Activated T-cell treated with anti-CD3 and anti-CD28 coated beads for 4 hours (primary cell): ENCODE measurements at regions not wholly inside any gene's neighbourhood (a gene's known extent, or its start where the extent isn't known, plus 50 kb on each side); places are given as distances from the start of the nearest gene placed in this dataset.
"Not testable (repeated sequence)": the region's sequence is repeated elsewhere in the genome, so short reads cannot be mapped to it uniquely, and the experiment has no call there.

ENCODE experiments used
- DNase-seq: peaks from one replicate; pipeline ENCODE4 v3.0.0-alpha.2; 2020

DNA sequence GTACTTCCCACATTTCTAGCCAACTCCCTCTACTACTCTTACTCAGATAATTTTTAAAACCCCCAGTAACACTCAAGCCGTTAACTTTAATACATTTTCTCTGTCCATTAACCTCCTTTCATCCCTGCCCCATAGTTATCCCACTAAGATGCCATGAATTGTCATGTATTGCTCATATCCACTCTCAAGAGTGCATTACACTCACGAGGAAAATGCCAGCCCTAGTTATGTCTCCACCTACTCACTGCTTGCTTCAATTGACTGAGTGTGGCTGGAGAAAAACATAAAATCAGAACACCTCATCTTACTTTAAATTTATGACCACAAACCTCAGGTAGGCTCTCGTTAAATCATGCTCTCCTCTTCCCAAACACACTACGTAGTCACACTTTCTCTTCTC lies 324.1 kb upstream of the NPSR1 start:
- no peak for DNase-seq

DNA sequence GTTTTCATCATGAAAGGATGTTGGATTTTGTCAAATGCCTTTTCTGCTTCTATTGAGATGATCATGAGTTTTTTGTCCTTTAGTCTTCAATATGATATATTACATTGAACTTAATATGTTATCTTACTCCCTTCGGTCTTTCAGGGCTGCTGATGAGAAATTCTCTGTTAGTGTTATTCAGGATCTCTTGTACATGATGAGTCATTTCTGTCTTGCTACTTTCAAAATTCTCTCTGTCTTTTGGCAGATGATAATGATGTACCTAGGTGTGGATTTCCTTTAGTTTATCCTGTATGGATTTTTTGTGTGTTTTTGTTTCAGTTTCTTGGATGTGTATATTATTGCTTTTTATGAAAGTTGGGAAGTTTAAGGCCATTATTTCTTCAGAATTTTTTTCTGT lies 320.9 kb upstream of the NPSR1 start:
- DNase-seq, result no peak

DNA sequence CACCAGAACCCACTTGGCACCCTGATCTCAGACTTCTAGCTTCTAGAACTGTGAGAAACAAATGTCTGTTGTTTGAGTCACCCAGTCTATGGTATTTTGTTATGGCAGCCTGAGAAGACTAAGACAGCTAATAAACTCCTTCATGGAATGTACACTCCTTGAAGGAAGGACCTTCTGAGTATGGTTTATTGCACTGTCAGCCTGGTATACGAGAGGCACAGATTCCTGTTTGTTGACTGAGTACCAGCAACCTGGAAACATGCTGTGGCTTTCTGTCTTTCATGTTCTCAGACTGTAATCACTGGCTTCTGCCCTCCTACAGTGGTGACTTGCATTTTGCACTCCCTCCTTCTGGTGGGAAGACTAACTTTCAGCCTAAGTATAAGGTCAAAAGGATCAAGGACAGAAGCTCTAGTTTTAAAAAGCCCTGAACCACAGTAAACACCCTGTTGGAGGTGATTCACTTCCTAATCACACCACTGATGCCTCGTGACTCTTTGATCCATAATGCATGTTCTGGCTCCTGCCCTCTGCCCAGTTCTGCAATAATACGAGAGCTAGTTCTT lies 319.0 kb upstream of the NPSR1 start:
- no peak for DNase-seq

DNA sequence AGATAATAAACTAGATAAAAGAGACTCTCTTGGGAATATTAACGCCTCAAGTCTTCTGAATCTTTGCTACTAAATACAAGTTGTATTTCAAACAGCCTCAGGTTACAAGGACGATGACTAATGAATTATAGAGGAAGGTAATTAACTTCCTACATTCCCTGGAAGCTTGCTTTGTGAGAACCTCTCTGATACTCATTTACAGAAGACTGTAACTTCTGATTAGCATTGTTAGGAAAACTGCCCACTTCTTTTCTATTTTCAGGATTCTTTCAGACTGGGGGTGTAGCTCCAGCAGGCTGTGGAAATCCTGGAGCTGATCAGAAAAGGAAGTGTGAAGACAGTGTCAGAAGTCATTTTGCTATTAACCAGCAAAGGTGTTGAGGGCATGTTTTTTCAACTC lies 316.7 kb upstream of the NPSR1 start:
- DNase-seq, result no peak

DNA sequence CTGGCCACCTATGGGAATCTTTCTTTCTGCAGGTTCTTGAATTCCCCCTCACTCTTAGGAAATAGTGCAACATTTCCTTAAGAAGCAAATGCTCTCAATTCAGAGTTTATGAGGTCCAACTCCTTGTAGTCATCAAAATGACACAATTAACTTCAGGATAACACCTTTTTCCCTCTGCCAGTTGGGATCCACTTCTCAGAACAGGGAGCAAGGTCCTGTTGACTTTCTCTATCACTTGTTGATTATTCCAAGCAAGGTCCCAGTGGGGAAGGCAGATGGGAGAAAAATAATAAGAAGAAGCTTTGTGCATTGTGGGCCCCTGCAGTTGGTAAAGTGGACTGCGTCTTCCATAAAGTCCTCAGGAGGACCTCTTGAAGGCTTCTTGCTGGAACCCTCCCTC lies 315.6 kb upstream of the NPSR1 start:
- no peak for DNase-seq

DNA sequence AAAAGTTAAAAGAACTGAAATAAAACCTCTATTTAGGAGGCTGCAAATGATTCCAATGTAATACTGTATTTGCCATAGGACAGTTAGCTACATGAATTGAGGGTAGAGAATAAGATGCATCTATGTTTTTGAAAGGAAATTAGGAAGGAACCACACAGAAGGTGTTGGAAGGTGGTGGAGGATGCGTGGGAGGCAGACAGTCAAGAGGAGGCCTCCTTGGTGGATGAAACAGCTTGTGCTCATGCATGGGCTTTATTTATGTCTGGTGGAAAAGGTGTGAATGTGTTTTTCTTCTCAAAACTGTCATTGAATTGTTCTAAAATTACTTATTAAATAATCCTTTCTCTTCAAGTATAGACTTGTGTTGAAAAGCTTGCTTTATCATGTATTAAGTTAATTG lies 314.4 kb upstream of the NPSR1 start:
- DNase-seq, result no peak

DNA sequence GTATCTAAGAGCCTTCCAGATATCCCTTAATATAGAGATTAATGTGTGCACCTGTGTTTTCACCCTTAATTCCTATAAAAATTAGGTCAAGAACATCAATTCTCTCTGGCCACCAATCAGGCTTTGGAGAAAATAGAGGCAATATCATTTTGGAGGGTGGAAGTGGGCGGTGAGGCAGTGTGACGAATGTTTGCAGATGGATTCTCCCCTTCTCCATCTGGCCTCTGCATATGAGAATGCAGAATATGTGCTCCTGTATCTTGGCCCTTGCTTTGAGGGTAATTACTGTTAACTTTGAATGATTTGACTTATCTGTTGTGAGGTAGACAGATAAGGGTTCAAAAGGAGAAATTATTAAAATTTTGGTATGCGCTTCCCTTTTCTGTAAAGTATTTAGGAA lies 304.0 kb upstream of the NPSR1 start:
- no peak for DNase-seq

DNA sequence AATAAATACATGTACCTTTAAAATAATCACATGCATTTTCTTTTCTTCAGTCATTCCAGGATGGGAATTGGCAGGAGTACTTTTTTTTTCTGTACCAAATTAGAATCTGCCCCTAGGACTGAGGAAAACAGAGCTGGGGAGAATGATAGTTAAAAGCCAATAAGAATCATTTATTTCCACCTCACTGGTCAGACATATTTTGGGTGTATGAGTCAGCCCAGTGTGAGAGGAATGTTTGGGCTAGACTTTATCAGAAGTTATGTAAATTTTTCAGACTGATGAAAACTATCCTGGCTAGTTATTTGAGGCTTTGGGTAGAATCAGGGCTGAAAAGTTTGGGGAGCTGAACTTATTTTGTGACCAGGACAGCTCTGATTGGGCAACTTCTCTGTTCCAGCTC lies 303.1 kb upstream of the NPSR1 start:
- no peak for DNase-seq

DNA sequence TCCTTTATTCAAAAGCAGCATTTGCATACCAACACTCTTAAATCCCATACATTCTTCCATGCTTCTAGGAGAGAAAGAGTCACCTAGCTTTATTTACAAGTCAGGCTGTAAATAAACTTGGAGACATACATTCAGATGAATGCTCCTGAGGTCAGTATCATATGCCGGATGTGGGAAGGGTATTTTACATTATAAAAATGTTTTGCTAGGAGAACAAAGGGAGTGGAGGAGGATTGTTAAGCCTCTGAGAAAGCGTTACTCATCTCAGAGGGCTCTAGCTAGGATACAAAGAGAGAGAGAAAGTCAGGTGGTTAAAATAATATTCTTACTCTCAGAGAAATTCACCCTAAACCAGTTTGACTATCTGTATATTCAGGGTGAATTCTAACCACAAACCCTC lies 300.9 kb upstream of the NPSR1 start:
- no peak for DNase-seq

DNA sequence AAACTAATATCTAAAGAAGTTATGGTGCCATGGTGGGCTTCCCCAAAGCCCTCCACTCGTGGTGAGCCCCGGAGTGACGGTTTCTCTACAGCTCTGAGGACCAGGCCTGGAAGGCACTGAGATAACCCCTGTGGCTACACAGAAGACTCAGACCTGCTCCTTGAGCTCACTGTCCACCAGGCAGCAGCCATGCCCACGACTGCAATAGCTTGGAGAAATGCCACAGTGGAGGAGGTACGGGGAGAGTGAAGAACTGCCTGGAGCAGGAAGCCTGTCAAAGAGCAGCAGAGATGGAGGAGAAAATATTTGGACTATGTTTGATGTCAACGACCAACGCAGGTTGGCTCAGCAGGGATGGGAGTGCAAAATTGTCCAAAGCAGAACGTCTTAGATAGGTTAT lies 300.1 kb upstream of the NPSR1 start:
- no peak for DNase-seq

DNA sequence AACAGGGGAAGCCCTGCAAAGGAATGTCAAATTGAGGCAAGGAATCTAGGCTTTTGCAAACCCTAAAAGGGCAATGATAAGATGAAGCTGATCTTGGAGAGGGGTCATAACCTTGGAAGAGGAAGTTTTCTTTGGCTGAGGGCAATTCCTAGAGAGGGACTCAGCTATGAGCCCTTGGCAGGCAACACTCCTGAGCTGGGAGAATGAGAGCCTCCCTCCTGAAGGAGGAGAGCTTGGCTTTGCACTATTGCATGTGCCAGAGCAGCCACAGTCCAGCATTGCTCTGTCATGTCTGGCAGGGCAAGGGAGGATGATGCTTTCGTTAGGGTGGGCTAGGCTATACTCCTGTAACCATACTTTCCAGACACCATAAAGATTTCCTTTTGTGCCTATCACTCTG lies 299.4 kb upstream of the NPSR1 start:
- not testable (repeated sequence) for DNase-seq

DNA sequence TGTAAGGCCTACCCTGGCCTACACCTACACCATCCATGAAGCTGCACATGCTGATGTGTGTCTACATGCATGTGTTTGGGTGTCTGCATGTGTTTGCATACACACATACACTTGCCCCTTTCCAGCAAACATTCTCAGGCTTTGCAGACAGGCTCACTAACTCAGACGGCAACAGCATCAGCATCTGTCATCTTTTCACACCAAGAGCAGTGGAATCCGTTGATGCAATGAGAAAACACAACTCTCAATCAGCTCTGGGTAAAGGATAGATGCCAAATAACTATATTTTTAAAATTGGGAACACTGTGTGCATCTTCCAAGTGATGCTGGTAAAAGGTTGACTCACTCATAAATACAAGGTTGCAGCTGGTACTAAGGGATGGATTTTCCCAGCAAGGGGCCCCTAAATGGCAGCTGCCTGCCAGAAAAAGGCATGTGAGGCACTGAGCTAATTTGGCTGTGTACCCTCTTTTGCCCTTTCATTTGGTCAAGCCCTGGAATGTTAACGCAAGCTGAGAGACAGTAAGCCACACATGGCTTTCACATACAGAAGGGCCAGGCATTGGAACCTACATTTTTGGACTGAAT lies 296.3 kb upstream of the NPSR1 start:
- DNase-seq, result no peak

DNA sequence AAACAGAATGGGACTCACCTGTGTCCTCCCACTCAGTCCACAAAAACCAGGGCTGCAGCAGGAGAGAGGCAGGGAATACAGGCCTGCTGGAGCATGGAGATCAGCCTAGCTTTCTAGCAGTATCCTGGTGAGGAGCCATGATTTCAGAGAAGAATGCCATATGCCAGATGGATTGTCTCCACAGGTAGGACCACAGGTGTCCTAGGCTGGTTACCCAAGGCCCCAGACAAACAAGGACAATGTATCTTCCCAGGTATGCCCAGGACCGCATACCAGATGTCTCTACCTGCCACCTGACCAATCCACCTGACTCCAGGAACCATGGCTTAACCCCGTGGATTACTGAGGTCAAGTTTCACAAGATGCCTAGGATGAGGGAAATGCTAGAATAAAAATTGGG lies 295.4 kb upstream of the NPSR1 start:
- DNase-seq, result no peak

DNA sequence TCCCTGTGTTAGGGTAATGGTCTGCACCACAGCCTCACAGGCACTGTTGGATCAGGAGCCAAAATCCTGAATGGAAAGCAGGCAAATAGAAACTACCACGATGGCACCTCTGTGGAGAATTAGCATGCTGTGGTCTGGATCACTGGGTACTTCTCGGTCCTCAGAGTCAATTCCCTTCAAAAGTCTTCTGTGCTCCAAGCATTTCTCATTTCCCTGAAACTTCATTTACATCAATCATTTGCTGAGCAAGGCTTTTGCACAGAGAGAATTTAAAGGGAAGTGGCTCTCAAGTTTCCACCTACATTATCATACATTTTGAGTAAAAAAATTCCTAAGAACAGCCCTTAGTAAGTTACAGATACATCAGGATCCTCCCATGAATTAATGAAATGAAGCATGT lies 293.9 kb upstream of the NPSR1 start:
- no peak for DNase-seq

DNA sequence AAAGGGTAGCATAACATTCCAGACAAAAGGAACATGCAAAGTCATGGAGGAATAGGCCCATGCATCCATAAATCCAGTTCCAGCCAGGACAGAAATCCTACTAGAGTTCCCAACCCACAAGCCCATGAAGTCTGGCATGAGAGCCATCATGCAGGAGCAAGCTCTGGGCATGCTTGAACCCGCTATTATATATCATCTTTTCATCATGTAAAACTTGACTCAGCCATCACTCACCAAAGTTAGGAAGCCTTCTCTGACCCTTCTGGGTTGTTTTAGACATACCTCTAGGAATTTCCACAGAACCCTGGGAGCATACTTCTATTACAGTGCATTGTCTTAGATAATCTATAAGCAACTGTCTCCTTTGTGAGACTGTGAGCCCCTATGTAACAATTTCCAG lies 293.0 kb upstream of the NPSR1 start:
- no peak for DNase-seq

DNA sequence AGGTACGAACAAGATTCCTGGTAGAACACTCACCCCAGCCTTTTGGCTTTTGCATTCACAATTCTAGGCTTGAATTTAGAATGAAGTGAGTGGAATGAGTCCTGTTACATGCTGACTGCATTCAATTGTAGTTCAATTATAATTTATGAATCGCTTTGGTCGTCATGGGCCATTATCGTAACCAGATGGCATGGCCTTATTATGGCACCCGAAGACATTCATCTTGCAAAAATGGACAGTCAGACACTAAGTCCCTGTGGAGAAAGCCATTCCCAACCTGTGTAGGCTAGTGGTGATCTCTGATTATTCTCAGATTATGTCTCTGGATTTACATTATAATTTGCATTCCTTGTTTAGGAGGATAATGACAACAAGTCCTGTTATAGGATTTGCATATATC lies 292.4 kb upstream of the NPSR1 start:
- no peak for DNase-seq

DNA sequence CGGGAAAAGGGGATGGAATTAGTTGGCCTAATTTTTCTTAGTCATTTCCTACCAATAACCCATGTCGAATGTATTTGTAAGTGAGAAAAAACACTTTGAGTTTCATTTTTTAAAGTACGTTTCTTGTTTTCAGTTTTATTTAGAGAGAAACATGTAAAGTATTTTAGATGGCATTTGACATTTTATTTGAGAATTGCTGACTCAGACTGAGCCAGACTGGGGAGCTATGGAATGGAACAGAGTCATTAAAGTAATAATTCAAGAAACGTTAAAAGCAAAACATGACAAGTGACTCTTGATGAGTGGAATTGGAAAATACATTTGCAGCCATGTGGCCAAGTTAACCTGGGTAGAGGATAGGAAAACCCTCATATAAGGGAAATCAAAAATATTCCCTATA lies 286.1 kb upstream of the NPSR1 start:
- no peak for DNase-seq

DNA sequence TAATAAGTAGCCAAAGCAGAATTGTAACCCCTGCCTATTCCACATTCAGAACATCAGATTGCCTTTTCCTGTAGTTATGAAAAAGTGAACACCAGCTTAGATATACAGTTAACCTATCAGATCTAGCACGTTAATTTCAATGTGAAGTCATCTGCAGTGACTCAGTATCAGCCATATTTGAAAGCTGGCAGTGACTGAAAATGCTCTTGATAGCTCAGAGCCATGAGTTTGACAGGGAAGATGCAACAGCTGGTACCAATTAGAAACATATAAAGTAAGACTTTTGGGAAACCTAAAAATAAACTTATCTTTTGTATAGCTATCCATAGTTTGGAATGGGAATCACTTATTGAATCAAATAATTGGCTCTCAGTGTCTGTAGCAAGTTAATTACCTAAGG lies 284.1 kb upstream of the NPSR1 start:
- DNase-seq, result no peak

DNA sequence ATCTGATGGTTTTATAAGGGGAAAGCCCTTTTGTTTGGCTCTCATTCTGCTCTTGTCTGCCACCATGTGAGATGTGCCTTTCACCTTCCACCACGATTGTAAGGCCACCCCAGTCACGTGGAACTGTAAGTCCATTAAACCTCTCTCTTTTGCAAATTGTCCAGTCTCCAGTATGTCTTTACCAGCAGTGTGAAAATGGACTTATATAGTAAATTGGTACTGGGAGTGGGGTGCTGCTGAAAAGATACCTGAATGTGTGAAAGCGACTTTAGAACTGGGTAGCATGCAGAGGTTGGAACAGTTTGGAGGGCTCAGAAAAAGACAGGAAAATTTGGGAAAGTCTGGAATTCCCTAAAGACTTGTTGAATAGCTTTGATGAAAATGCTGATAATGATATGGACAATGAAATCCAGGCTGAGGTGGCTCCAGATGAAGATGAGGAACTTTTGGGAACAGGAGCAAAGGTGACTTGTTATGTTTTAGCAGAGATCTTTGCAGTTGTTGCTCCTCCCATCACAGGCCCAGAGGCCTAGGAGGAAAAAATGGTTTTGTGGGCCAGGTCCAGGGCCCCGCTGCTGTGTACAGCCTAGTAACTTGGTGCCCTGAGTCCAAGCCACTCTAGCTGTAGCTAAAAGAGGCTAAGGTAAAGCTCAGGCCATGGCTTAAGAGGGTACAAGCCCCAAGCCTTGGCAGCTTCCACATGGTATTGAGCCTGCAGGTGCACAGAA lies 275.7 kb upstream of the NPSR1 start:
- DNase-seq, result no peak

DNA sequence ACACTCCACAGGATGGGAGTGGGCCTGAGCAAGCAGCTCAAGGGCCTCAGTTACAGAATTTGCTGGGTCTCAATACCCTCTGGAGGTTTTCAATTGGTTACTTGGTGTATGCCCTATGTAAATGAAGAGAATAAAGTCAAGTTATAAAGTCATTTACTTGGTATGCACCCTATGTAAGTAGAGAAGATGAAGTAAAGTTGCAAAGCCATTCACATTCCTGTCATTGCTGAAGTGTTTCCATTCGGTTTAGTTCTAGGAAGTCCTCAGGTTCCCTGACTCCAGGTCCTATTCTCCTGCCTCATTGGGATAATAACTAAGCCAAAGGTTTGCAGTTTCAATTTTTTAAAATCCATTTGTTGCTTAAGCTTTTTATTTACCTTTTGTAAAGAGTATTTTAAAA lies 272.6 kb upstream of the NPSR1 start:
- no peak for DNase-seq

DNA sequence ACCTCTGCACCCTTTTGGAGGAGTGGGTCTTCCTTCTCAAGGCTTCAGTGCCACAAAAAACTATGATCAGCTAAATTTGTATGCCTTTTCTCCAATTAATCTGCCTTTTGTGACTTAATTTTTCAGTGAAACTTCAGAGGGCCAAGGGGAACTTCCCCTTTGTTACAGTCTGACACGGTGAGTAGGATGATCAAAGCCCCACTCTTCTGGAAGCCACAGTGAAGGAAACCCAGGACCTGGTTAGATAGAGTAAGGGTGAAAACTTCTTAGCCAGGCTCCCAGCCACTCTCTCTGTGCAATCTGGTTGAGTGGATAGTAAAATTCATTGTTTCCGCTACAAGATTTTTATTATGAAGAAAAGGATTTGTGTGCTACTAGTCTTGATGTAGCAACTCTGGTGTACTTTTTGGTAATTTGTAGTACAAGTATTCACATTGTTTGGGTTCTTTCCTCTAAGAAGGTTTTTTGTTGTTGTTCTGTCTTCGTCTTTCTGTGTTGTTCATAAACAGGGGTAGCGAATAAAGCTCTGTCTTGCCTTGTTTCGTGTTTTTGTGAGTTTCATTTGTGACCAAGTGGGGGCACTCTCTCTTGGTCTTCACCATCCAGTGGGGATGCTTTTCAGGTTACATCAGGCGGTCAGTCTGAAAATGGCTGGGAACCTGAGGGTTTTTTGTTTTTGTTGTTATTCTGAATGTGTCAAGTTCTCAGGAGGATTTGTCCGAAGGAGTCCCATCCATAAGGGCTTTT lies 268.5 kb upstream of the NPSR1 start:
- DNase-seq, result no peak

DNA sequence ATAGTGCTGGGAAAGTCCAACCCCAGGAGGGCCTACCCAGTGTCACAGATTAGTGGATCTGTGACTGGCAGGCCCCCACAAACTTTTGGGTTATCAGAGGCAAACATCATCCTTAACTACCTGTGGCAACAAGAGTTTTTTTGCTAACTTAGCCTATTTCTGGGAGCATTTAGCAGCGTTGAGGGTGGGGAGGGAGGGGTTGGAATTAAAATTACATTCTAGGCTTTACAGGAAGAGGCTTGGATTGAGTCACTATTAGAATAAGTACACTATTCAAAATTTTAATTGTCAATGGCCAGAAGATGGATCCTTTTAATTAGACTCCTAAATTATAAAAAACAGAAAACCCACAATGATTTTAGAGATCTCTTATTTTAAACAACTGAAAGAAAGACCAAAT lies 267.9 kb upstream of the NPSR1 start:
- DNase-seq, result no peak

DNA sequence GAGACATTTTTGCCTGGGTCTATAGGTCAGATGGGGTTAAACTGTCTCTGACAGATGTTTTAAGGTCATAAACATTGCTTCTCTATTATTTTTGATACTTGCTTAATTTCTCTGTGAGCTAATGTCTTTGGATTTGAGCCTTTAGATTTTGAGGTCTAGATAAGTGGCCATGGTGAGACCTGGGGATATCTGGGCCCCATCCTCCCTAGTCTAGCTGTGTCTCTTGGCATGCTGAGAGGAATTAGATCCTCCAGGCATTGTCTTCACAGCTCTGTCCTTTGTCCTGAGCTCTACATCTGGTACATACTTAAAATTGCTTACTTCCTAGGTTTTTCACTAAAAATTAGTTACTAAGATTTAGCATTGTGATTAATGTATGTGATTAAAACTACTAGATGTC lies 265.0 kb upstream of the NPSR1 start:
- no peak for DNase-seq

DNA sequence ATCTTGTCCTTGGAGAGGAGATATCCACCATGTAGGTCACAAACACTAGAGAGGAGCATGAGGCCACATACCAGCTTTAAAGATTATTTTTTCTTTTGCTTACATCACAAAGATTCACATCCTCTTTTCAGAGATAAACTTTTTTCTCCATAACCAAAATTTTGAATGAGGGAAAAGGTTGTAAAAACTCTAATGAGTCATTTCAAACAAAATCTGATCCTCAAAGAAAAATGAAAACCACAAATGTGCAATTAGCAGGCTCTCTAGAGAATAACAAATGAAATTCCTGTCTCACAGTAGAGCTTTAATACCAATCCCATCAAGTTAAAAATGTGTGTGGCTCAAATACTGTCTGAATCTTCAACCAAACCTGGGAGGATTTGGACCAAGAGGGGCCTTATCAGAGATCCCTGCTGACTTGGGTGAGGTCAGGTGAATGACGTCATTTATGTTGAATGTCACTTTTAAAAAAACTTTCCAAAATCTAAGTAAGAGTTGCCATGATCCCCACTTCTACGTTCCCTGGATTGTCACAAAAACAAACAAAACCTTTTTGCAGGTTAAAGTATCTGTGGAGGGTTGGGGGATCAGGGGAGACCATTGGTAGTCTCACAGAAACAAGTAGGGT lies 261.5 kb upstream of the NPSR1 start:
- no peak for DNase-seq
